HG02642 (cell line): ENCODE measurements at regions not wholly inside any gene's neighbourhood (a gene's known extent, or its start where the extent isn't known, plus 50 kb on each side); places are given as distances from the start of the nearest gene placed in this dataset.
A peak's percentile ranks its signal among the peaks of the same experiment; 100 is the strongest.
"Not testable (repeated sequence)": the region's sequence is repeated elsewhere in the genome, so short reads cannot be mapped to it uniquely, and the experiment has no call there.

Source experiments
- ATAC-seq: cut with Tn5 transposase; IDR thresholded peaks from one replicate; pipeline ENCODE4 v1.9.1; 2021; ENCODE audit warnings: mild to moderate bottlenecking; ENCODE audit not compliant: unreplicated experiment, poor library complexity

- no peak for ATAC-seq
Measured at GRCh38 chr7:16098585-16099179, 322.7 kb downstream of the CRPPA start.

DNA sequence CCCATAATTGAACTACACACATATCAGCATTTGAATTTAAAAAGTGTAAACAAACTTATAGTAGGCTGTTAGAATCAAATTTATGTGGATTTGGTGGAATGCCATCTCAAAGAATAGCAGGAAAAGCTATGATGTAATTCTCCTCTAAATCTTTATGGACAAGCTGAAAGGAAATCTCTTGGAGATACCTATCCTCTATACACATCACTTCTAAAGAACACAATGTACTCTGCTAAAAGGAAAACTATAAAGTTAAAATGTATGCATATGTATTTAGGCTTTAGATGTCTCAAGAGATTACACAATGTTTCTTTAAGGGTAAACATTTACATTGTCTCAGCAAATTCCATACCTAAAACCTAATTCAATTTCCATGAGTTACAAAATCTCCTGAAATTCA is 323.3 kb downstream of the CRPPA start:
- no peak for ATAC-seq

- ATAC-seq: no peak
Measured at GRCh38 chr7:16095171-16095950, 326.0 kb downstream of the CRPPA start.

GRCh38 chr7:16094651-16095050 is 326.7 kb downstream of the CRPPA start:
- no peak for ATAC-seq

DNA sequence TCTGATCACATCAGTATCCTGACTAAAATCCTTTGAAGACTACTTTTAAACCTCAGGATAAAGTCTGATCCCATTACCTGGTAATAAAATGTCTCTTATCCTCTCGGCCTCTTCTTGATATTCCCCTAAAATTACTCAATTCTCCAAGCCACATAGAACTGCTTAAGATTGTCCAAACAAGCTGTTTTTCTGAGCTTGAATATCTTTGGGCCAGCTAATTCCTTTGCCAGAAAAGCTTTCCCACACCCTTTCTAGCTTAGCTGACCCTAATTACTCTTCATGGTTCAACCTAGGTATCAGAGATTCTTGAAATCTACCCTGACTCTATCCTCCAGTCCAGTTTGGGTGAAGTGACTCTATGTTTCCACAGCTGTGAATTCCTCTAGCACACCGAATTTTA is 328.6 kb downstream of the CRPPA start:
- no peak for ATAC-seq

GRCh38 chr7:16091701-16092310 is 329.5 kb downstream of the CRPPA start:
- ATAC-seq: no peak

DNA sequence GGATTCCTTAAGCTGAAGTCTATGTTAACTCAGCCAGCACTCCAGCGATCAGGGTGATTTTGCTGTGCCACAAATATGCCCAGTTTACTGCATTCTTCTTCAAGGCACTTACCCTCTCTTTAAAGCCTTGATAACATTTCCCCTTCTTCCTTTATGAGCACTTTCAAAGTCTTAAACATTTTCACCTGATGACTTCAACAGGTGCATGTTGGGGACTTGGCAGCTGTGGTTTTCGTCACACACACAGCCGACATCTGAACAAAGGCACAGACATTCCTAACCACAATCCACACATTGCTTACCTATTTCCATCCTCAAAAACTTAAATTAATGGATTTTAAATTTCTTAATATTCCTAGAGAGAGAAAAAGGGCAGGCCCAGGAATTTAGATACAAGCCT is 331.5 kb downstream of the CRPPA start:
- ATAC-seq: no peak

GRCh38 chr7:16089191-16089590 is 332.1 kb downstream of the CRPPA start:
- ATAC-seq: no peak

GRCh38 chr7:16086743-16087142 is 334.6 kb downstream of the CRPPA start:
- ATAC-seq: no peak

DNA sequence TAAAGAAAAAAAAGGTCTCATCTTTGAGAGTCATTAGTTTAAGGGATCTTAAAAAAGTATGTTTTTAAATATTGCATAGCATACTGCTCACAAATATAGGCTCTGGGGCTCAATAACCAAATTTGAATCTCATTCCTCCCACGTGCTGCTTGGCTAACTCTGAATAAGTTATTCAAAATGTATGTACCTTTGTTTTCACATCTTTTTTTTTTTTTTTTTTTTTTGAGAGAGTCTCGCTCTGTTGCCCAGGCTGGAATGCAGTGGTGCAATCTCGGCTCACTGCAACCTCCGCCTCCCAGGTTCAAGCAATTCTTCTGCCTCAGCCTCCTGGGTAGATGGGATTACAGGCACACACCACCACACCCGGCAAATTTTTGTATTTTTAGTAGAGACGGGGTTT is 335.6 kb downstream of the CRPPA start:
- not testable (repeated sequence) for ATAC-seq

- ATAC-seq: no peak
Measured at GRCh38 chr7:16084875-16085274, 336.5 kb downstream of the CRPPA start.

DNA sequence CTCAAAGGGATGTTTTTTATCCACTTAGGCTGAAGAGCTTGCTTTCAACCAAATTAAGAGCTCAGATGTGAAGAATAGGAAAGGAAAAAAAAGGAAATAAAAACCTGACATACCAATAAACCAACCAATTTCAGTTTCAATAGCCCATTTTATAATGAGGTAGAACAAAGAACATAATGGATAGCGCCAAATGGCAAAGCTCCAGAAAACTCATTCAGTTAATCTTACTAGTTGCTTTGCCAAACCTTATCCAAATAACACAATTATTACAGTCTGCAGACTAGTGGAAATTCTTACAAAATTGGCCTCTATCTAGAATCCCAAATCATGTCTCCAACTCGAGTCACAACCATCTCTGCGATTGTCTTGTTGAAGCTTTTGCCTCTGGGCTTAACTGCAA is 337.0 kb downstream of the CRPPA start:
- ATAC-seq: no peak

GRCh38 chr7:16083931-16084330 is 337.4 kb downstream of the CRPPA start:
- ATAC-seq: no peak

DNA sequence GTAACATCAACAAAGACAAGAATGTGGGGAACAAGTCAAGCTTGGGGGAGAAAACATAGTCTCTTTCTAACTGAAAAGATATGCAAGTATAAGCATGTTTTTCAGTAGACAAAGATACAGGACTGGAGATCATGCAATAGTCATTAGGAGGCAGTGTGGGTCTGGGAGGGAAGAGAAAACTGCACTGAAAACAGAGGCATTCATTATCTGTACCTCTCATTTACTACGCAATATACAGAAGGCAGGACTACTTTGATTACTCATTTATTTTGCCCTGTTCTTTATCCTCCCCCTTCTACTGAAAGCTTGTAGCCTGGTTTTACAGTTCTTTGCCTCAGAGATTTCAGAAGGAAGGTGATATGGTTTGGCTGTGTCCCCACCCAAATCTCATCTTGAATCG is 341.2 kb downstream of the CRPPA start:
- no peak for ATAC-seq

DNA sequence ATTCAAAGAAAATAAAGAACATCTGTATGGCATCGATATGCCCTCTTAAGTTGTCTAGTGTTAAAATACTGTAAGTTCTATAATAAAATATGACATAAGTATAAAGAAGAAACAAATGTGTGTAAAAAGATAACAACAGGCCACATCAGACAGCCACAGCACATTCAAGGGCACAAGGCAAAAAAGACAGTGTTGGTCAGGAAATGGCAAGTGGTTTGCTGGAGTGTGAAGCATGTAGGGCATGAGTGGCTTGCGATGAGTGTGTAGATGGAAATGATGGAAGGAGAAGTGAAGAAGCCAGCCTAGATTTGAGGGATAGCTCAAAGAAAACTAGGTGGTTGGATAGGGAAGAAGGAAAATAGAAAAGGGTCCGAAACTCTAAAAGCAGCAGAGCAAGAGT is 341.6 kb downstream of the CRPPA start:
- ATAC-seq: no peak

DNA sequence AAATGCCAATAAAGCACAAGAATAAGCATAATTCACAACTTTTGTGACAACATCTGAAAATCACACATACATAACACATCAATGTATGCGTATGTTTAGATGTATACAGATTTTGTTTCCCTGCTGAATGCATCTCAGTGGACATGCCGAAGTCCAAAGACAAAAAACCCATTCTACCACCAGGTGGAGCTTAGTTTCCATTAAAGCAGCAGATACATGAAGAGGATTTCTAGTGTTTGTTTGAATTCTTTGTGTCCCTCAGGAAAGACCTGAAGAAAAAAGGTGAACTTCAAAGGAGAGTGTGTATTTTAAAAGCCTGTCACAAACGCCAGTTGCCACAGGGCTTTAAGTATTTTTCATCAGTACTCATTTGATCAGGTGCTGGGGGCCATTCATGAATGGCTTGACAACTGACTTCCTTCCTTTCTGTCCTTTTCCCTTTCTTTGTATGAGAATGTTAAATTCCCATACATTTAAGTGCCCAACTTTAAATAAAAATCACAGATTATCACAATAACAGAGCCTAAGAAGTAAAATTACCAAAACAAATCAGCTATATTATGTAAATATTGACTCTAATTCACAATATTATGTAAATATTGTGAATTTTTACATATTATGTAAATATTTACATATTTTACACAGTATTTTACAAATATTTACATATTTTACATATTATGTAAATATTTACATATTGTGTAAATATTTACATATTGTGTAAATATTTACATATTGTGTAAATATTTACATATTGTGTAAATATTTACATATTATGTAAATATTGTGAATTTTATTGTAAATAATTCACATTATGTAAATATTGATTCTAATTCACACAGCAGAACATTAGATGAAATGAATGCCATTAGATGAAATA is 343.0 kb downstream of the CRPPA start:
- peak; percentile 79 for ATAC-seq

- peak; percentile 84 for ATAC-seq
Measured at GRCh38 chr7:16071246-16071857, 350.0 kb downstream of the CRPPA start.

DNA sequence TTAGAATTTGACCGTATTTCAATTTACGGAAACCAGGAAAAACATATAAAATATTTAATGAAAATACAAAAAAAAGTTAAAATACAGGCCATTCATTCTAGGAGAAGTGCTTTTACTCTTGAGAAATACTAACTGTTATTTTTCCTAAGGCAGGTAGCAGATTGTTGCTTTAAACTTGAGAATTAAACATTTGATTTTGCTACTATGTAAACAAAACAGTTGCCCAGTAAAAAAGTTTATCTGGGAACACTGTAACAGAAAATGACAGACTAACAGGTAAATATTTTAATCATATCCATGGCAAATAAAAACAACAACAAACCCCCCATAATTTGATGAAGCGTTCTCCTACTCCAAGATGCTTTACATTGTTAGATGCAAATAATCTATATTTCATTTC is 350.5 kb downstream of the CRPPA start:
- no peak for ATAC-seq

GRCh38 chr7:16069998-16070397 is 351.3 kb downstream of the CRPPA start:
- ATAC-seq: no peak

DNA sequence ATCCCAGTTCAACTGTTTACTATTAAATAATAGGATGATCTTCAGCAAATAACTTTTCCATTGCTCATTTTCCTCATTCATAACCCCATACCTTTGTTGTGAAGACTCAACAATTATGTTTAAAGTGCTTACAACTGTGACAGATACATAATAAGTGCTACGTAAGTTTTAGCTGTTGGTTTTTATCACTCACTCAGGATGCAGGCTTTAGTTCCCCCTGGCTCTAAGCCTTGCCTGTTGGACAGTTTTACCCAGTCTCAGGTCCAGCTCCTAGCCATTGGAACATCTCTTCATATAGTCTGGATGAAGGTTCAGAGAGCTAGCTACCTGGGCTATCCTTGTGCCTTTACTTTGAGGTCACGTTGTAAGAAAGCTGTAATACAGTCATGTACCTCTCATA is 353.2 kb downstream of the CRPPA start:
- ATAC-seq: no peak
